SU-DHL-6 (cell line): ENCODE measurements at regions not wholly inside any gene's neighbourhood (a gene's known extent, or its start where the extent isn't known, plus 50 kb on each side); places are given as distances from the start of the nearest gene placed in this dataset.

Experiments
- CTCF ChIP-seq: fragments of 200-600 bp; sonication (generic); IDR thresholded peaks from one replicate; pipeline ENCODE4 v1.5.1; 2017; ENCODE audit warnings: antibody characterized with exemption, mild to moderate bottlenecking, low read length, moderate library complexity; ENCODE audit not compliant: insufficient read depth, poor library complexity, severe bottlenecking
- EZH2phosphoT487 ChIP-seq: fragments of 200-600 bp; sonication (generic), shearing (Covaris generic); conservative IDR thresholded peaks from 2 replicates; pipeline ENCODE4 v1.6.1; 2018; ENCODE audit warnings: mild to moderate bottlenecking, antibody characterized with exemption, low read length, moderate library complexity, mixed read lengths

GRCh38 chr18:59072727-59073421, 66.8 kb upstream of the SEC11C start:
- no peak for TF ChIP-seq CTCF
- no peak for TF ChIP-seq EZH2phosphoT487
